ENCODE measurements at regions not wholly inside any gene's neighbourhood (a gene's known extent, or its start where the extent isn't known, plus 50 kb on each side); places are given as distances from the start of the nearest gene placed in this dataset.

DNA sequence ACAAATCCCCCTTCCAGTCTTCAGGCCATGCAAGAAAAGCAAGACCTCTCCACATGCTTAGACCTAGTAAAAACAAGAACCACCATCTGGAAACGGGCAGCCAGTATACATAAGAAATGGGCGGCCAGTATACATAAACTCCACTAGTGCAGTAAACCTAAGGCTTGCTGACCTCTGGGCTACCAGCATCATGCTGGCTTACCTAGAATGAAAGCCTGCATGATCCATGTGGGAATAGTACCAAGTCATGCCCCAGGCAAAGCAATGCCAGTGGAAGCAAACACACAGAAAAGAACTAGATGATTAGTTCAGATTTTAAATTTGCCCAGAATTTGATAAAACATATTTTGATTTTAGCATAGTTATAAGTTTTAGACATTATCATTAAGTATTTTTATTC, 1346.4 kb downstream of the EFNA5 start:
- no peaks in the 10 kb centered on the region for H3K9me3 Mint-ChIP-seq
- no peaks in the 10 kb centered on the region for H3K36me3 Mint-ChIP-seq (ENCODE audit: low read depth)

DNA sequence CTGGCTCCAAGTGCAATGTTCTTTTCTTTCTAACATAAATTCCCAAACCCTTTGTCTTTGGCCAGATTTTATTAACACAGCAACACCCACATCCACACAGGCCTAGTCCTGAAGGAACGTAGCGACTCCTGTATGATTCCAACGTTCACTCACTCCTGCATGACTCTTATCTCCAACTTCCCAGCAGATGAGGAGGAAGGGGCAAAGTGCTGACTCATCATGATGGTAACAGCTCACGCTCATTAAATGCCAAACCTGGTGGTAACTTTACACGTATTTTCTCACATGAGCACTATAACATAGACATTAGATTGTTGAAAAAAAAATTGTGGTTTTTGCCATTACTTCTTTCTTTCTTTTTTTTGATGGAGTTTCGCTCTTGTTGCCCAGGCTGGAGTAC, 1349.5 kb downstream of the EFNA5 start:
- Histone ChIP-seq H3K9me3 (ENCODE audit: control insufficient read depth, low read length) (no peaks in the 10 kb centered on the region), H3K27ac (ENCODE audit: low read depth, low read length) (no peak overlapping the region), H3K4me3 (ENCODE audit: low read length) (no peak overlapping the region), H3K36me3 (ENCODE audit: control insufficient read depth, insufficient read depth, low read length) (no peaks in the 10 kb centered on the region), H3K27me3 (ENCODE audit: control insufficient read depth, insufficient read depth, low read length, poor library complexity, severe bottlenecking) (no peaks in the 10 kb centered on the region), H3K4me1 (ENCODE audit: control insufficient read depth, insufficient read depth, low read length) (no peaks in the 10 kb centered on the region), H3K9ac (ENCODE audit: extremely low read depth, low read length, poor library complexity, severe bottlenecking) (no peak overlapping the region)
- TF ChIP-seq, protein P1, sequence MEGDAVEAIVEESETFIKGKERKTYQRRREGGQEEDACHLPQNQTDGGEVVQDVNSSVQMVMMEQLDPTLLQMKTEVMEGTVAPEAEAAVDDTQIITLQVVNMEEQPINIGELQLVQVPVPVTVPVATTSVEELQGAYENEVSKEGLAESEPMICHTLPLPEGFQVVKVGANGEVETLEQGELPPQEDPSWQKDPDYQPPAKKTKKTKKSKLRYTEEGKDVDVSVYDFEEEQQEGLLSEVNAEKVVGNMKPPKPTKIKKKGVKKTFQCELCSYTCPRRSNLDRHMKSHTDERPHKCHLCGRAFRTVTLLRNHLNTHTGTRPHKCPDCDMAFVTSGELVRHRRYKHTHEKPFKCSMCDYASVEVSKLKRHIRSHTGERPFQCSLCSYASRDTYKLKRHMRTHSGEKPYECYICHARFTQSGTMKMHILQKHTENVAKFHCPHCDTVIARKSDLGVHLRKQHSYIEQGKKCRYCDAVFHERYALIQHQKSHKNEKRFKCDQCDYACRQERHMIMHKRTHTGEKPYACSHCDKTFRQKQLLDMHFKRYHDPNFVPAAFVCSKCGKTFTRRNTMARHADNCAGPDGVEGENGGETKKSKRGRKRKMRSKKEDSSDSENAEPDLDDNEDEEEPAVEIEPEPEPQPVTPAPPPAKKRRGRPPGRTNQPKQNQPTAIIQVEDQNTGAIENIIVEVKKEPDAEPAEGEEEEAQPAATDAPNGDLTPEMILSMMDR (conservative IDR thresholded peaks at IDR 0.05) = no peak
- H3K4me1 Mint-ChIP-seq = no peaks in the 10 kb centered on the region
- peak; percentile 43 for DNase-seq
- H3K27me3 Mint-ChIP-seq (ENCODE audit: insufficient read depth) = no peaks in the 10 kb centered on the region
- H3K9me3 Mint-ChIP-seq = no peaks in the 10 kb centered on the region
- H3K36me3 Mint-ChIP-seq (ENCODE audit: low read depth) = no peaks in the 10 kb centered on the region
- no peak overlapping the region for H3K4me3 Mint-ChIP-seq
- no peak overlapping the region for H3K27ac Mint-ChIP-seq
- WGBS, 2 experiments (ENCODE audit: insufficient coverage in 1 of 2, insufficient read length in 1 of 2) = 84% methylated on average over 6 of the region's 6 CpGs; no CpG with 5 or more reads in 1 of the 2 experiments

More for the DNA sequence above, 1346.4 kb downstream of the EFNA5 start:
- no peaks in the 10 kb centered on the region for H3K36me3 ChIP-seq (ENCODE audit: control insufficient read depth, insufficient read depth, low read length)
- H3K4me3 Mint-ChIP-seq = no peak overlapping the region
- H3K4me3 ChIP-seq (ENCODE audit: low read length) = no peak overlapping the region
- H3K4me1 Mint-ChIP-seq = no peaks in the 10 kb centered on the region
- DNase-seq = no peak
- H3K27ac ChIP-seq (ENCODE audit: low read depth, low read length) = no peak overlapping the region
- TF ChIP-seq, protein P1 (conservative IDR thresholded peaks at IDR 0.05) = no peak
- H3K27me3 Mint-ChIP-seq (ENCODE audit: insufficient read depth) = no peaks in the 10 kb centered on the region
- no peaks in the 10 kb centered on the region for H3K4me1 ChIP-seq (ENCODE audit: control insufficient read depth, insufficient read depth, low read length)
- no peak overlapping the region for H3K9ac ChIP-seq (ENCODE audit: extremely low read depth, low read length, poor library complexity, severe bottlenecking)
- H3K27ac Mint-ChIP-seq = no peak overlapping the region
- no peaks in the 10 kb centered on the region for H3K9me3 ChIP-seq (ENCODE audit: control insufficient read depth, low read length)
- H3K27me3 ChIP-seq (ENCODE audit: control insufficient read depth, insufficient read depth, low read length, poor library complexity, severe bottlenecking) = no peaks in the 10 kb centered on the region
- WGBS, 2 experiments (ENCODE audit: insufficient coverage in 1 of 2, insufficient read length in 1 of 2) = 90% methylated on average over 2 of the region's 2 CpGs; no CpG with 5 or more reads in 1 of the 2 experiments

DNA sequence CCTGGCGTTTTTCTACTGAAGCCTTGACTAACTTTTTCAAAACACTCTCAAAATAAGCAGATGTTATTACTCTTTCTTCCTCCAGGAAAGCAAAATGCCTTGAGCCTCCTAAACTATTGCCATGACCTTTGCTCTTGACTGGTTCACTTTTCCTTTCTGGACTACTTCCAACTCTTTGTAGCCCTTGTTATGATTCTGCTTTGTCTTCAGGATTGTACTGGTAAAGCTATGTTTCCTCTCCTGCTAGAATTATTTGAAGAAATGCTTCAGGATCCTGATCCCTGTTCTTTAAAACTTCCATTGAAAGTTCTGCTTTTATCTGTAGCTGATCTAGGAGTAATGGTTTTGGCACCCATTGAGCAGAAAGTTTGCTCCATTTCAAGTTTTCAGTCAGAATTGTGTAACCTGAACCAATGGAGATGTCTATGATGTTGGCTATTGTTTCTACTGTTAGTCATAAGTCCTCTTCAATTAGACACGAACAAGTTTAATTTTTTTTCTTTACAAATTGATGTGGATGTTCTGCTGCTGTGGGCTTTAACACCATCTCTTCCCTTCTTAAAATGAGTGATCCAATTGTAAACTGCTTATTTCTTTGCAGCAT, 1356.4 kb downstream of the EFNA5 start:
- 77 to 85% methylated on average over 1 to 2 of the region's 2 CpGs for WGBS, 2 experiments (ENCODE audit: insufficient coverage in 1 of 2, insufficient read length in 1 of 2)
- H3K36me3 ChIP-seq (ENCODE audit: control insufficient read depth, insufficient read depth, low read length) = no peaks in the 10 kb centered on the region
- TF ChIP-seq, protein P1 (conservative IDR thresholded peaks at IDR 0.05) = no peak
- Mint-ChIP-seq H3K4me1 (no peaks in the 10 kb centered on the region), H3K4me3 (no peak overlapping the region), H3K27ac (no peak overlapping the region), H3K36me3 (ENCODE audit: low read depth) (no peaks in the 10 kb centered on the region), H3K27me3 (ENCODE audit: insufficient read depth) (no peaks in the 10 kb centered on the region), H3K9me3 (no peaks in the 10 kb centered on the region)
- no peak overlapping the region for H3K4me3 ChIP-seq (ENCODE audit: low read length)
- no peaks in the 10 kb centered on the region for H3K9me3 ChIP-seq (ENCODE audit: control insufficient read depth, low read length)
- H3K4me1 ChIP-seq (ENCODE audit: control insufficient read depth, insufficient read depth, low read length) = no peaks in the 10 kb centered on the region
- H3K9ac ChIP-seq (ENCODE audit: extremely low read depth, low read length, poor library complexity, severe bottlenecking) = no peak overlapping the region
- DNase-seq = no peak
- H3K27me3 ChIP-seq (ENCODE audit: control insufficient read depth, insufficient read depth, low read length, poor library complexity, severe bottlenecking) = no peaks in the 10 kb centered on the region
- no peak overlapping the region for H3K27ac ChIP-seq (ENCODE audit: low read depth, low read length)

Data from endodermal cell (in vitro differentiated cells).